ENCODE measurements at regions not wholly inside any gene's neighbourhood (a gene's known extent, or its start where the extent isn't known, plus 50 kb on each side); places are given as distances from the start of the nearest gene placed in this dataset.

DNA sequence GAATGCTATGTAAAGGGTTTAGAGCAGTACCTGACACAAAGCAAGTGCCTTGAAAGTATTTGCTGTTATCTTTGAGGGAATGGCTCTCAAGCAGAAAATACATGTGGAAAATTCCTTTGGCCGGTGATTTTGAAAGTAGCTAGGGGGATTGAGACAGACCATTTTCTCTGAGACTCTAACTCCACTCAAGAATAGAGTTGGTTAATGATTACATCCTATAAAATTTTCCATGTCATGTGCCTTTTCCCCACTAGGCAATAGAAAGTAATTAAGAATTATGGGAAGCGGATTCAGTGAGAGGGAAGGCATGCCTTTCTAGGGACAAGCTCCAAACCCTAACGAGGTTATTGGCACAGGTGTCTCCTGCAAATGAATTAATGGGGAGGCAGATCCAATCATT is 276.0 kb downstream of the GPATCH2 start:
- TF ChIP-seq, protein P1, sequence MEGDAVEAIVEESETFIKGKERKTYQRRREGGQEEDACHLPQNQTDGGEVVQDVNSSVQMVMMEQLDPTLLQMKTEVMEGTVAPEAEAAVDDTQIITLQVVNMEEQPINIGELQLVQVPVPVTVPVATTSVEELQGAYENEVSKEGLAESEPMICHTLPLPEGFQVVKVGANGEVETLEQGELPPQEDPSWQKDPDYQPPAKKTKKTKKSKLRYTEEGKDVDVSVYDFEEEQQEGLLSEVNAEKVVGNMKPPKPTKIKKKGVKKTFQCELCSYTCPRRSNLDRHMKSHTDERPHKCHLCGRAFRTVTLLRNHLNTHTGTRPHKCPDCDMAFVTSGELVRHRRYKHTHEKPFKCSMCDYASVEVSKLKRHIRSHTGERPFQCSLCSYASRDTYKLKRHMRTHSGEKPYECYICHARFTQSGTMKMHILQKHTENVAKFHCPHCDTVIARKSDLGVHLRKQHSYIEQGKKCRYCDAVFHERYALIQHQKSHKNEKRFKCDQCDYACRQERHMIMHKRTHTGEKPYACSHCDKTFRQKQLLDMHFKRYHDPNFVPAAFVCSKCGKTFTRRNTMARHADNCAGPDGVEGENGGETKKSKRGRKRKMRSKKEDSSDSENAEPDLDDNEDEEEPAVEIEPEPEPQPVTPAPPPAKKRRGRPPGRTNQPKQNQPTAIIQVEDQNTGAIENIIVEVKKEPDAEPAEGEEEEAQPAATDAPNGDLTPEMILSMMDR (IDR thresholded peaks at IDR 0.05), result no peak
- TF ChIP-seq POLR2A (IDR thresholded peaks at IDR 0.05), result no peak

Measured in adrenal gland (tissue), 5 donors.